ENCODE measurements at regions not wholly inside any gene's neighbourhood (a gene's known extent, or its start where the extent isn't known, plus 50 kb on each side); places are given as distances from the start of the nearest gene placed in this dataset.

DNA sequence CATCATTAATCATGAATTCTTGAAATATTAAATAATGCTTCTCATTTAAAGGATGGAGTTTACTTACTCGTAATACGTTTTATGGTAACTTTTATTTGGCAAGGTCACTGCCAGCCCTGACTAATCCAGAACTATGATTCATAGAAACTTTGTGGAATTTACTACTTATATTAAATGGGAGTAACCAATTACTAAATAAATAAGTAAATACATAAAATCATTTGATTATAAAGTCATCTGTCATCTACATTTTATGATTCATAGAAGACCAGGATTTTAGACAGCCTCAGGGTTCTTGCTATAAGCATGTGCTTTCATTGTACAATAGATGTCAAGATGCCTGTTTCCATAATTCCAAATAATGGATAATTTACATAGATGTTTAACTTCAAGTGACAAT, 611.1 kb downstream of the TBC1D4 start:
- FAIRE-seq (no peak), ATAC-seq (no peak), DNase-seq (ENCODE audit: low read depth, low spot score) (no peak)
- H3K4me1 ChIP-seq (ENCODE audit: control insufficient read depth, insufficient read depth, low read length): no peaks in the 10 kb centered on the region
- H3K27ac ChIP-seq (ENCODE audit: control insufficient read depth, insufficient read depth): no peak overlapping the region
- ChIA-PET POLR2A (no interaction called here), CTCF (no interaction called here), RAD21 (ENCODE audit: unreplicated experiment) (no interaction called here), SMC1A (ENCODE audit: uncharacterized antibody, unreplicated experiment) (no interaction called here)
- H2AFZ ChIP-seq (ENCODE audit: control insufficient read depth, low read depth, low read length): no peak overlapping the region
- no peak overlapping the region for H3K4me3 ChIP-seq
- no peaks in the 10 kb centered on the region for H4K20me1 ChIP-seq (ENCODE audit: control insufficient read depth, insufficient read depth)
- no peaks in the 10 kb centered on the region for H3K36me3 ChIP-seq (ENCODE audit: control insufficient read depth in 2 of 2, insufficient read depth in 2 of 2, low read length in 1 of 2)
- no peak overlapping the region for H3K9ac ChIP-seq (ENCODE audit: control insufficient read depth, insufficient read depth, low read length)
- no peak for TF ChIP-seq BMI1 (IDR thresholded peaks at IDR 0.05; ENCODE audit: borderline replicate concordance)
- no peak for TF ChIP-seq ZNF274 (IDR thresholded peaks at IDR 0.05; ENCODE audit: insufficient read depth, insufficient read length)
- TF ChIP-seq PAX5 (IDR thresholded peaks at IDR 0.05; ENCODE audit: borderline replicate concordance, low read depth, low read length): no peak
- no peak for TF ChIP-seq NFIC (IDR thresholded peaks at IDR 0.05; ENCODE audit: low read depth, low read length)
- no peak for TF ChIP-seq CREM (IDR thresholded peaks at IDR 0.05; ENCODE audit: low read depth)
- TF ChIP-seq MEF2B (IDR thresholded peaks at IDR 0.05; ENCODE audit: partially characterized antibody, poor library complexity, severe bottlenecking): no peak
- no peak for TF ChIP-seq SP1 (IDR thresholded peaks at IDR 0.05; ENCODE audit: low read depth, low read length)
- no peak for TF ChIP-seq RELA (IDR thresholded peaks at IDR 0.05; ENCODE audit: borderline replicate concordance, partially characterized antibody)
- no peak for TF ChIP-seq ZNF207 (IDR thresholded peaks at IDR 0.05; ENCODE audit: borderline replicate concordance)
- in situ Hi-C loops (cut with MboI) (no loop called here), intact Hi-C loops (cut with micrococcal nuclease; ENCODE audit: unreplicated experiment) (no loop called here)
- H3K4me2 ChIP-seq (ENCODE audit: control insufficient read depth, insufficient read depth): no peak overlapping the region
- no peaks in the 10 kb centered on the region for H3K27me3 ChIP-seq (replicated peaks in 1 of 2; ENCODE audit: control insufficient read depth in 2 of 2, insufficient read depth in 2 of 2, low read length in 1 of 2)
- H3K9me3 ChIP-seq (replicated peaks; ENCODE audit: control insufficient read depth, insufficient read depth, low read length): no peaks in the 10 kb centered on the region
- H3K79me2 ChIP-seq (ENCODE audit: control insufficient read depth, insufficient read depth, low read length): no peaks in the 10 kb centered on the region
- BruUV-seq (replicated peaks): no TSS peak
- WGBS (ENCODE audit: insufficient coverage, insufficient replicate concordance, low lambda C conversion rate, missing lambda C conversion rate): 28% methylated on average over 2 of the region's 2 CpGs

DNA sequence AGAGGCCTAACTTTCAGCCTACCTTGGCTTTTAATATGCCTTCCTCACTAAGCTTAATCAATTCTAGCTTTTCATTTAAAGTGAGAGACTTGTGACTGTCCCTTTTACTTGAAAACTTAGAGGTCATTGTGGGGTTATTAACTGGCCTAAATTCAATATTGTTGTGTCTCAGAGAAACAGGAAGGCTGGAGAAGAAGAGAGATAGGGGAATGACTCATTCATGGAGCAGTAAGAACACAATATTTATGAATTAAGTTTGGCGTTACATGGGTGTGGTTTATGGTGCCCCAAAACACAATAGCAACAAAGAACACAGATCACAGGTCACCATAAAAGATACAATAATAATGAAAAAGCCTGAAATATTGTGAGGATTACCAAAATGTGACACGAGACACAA, 612.1 kb downstream of the TBC1D4 start:
- no peaks in the 10 kb centered on the region for H3K4me1 ChIP-seq (ENCODE audit: control insufficient read depth, insufficient read depth, low read length)
- intact Hi-C loops (cut with micrococcal nuclease; ENCODE audit: unreplicated experiment) (no loop called here), in situ Hi-C loops (cut with MboI) (no loop called here)
- ChIA-PET RAD21 (ENCODE audit: unreplicated experiment) (no interaction called here), SMC1A (ENCODE audit: uncharacterized antibody, unreplicated experiment) (no interaction called here), CTCF (no interaction called here), POLR2A (no interaction called here)
- FAIRE-seq (no peak), ATAC-seq (no peak), DNase-seq (ENCODE audit: low read depth, low spot score) (no peak)
- H3K9me3 ChIP-seq (replicated peaks; ENCODE audit: control insufficient read depth, insufficient read depth, low read length): no peaks in the 10 kb centered on the region
- H3K27ac ChIP-seq (ENCODE audit: control insufficient read depth, insufficient read depth): no peak overlapping the region
- H3K4me3 ChIP-seq: no peak overlapping the region
- H3K79me2 ChIP-seq (ENCODE audit: control insufficient read depth, insufficient read depth, low read length): no peaks in the 10 kb centered on the region
- no peak overlapping the region for H3K4me2 ChIP-seq (ENCODE audit: control insufficient read depth, insufficient read depth)
- no peaks in the 10 kb centered on the region for H3K36me3 ChIP-seq (ENCODE audit: control insufficient read depth in 2 of 2, insufficient read depth in 2 of 2, low read length in 1 of 2)
- H4K20me1 ChIP-seq (ENCODE audit: control insufficient read depth, insufficient read depth): no peaks in the 10 kb centered on the region
- H3K27me3 ChIP-seq (replicated peaks in 1 of 2; ENCODE audit: control insufficient read depth in 2 of 2, insufficient read depth in 2 of 2, low read length in 1 of 2): no peaks in the 10 kb centered on the region
- no peak overlapping the region for H2AFZ ChIP-seq (ENCODE audit: control insufficient read depth, low read depth, low read length)
- 34% methylated on average over 2 of the region's 2 CpGs for WGBS (ENCODE audit: insufficient coverage, insufficient replicate concordance, low lambda C conversion rate, missing lambda C conversion rate)
- no TSS peak for BruUV-seq (replicated peaks)
- no peak overlapping the region for H3K9ac ChIP-seq (ENCODE audit: control insufficient read depth, insufficient read depth, low read length)
- TF ChIP-seq CHD1 (IDR thresholded peaks at IDR 0.05; ENCODE audit: low read depth, low read length) (no peak), MEF2B (IDR thresholded peaks at IDR 0.05; ENCODE audit: partially characterized antibody, poor library complexity, severe bottlenecking) (no peak), RB1 (IDR thresholded peaks at IDR 0.05; ENCODE audit: borderline replicate concordance) (no peak), PBX3 (IDR thresholded peaks at IDR 0.05; ENCODE audit: insufficient replicate concordance, low read depth, low read length) (no peak), STAT3 (IDR thresholded peaks at IDR 0.05; ENCODE audit: low read depth, low read length) (no peak), TARDBP (IDR thresholded peaks at IDR 0.05; ENCODE audit: borderline replicate concordance) (no peak), PAX8 (IDR thresholded peaks at IDR 0.05) (no peak), TAF1 (IDR thresholded peaks at IDR 0.05; ENCODE audit: borderline replicate concordance, low read depth, low read length) (no peak), POLR2A (IDR thresholded peaks at IDR 0.05; ENCODE audit: low read depth, low read length) (no peak), ZNF207 (IDR thresholded peaks at IDR 0.05; ENCODE audit: borderline replicate concordance) (no peak)
- TF ChIP-seq, protein P1, sequence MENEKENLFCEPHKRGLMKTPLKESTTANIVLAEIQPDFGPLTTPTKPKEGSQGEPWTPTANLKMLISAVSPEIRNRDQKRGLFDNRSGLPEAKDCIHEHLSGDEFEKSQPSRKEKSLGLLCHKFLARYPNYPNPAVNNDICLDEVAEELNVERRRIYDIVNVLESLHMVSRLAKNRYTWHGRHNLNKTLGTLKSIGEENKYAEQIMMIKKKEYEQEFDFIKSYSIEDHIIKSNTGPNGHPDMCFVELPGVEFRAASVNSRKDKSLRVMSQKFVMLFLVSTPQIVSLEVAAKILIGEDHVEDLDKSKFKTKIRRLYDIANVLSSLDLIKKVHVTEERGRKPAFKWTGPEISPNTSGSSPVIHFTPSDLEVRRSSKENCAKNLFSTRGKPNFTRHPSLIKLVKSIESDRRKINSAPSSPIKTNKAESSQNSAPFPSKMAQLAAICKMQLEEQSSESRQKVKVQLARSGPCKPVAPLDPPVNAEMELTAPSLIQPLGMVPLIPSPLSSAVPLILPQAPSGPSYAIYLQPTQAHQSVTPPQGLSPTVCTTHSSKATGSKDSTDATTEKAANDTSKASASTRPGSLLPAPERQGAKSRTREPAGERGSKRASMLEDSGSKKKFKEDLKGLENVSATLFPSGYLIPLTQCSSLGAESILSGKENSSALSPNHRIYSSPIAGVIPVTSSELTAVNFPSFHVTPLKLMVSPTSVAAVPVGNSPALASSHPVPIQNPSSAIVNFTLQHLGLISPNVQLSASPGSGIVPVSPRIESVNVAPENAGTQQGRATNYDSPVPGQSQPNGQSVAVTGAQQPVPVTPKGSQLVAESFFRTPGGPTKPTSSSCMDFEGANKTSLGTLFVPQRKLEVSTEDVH (IDR thresholded peaks at IDR 0.05; ENCODE audit: low read depth, partially characterized antibody): no peak
